Panc1 (cell line): ENCODE measurements at regions not wholly inside any gene's neighbourhood (a gene's known extent, or its start where the extent isn't known, plus 50 kb on each side); places are given as distances from the start of the nearest gene placed in this dataset.

Experiments
- ATAC-seq: fragments of 200-7000 bp; cut with Tn5 transposase; 2 replicates; pipeline ENCODE4 v1.9.1; 2020; ENCODE audit warnings: mild to moderate bottlenecking, moderate library complexity
- BruUV-seq: library from RNA; stranded (reverse); fragments of 400-500 nt; replicated peaks from 2 replicates; lab custom pipeline; 2021; lab: Mats Ljungman, UMichigan
- CTCF ChIA-PET: fragments of 300-600 bp; sonication (Branson Sonifier 250); formaldehyde crosslinking; loops from one replicate; lab custom pipeline; 2022; ENCODE audit warnings: antibody characterized with exemption; lab: Charles Lee
- POLR2A ChIA-PET: fragments of 300-600 bp; sonication (Branson Sonifier 250); formaldehyde crosslinking; loops from one replicate; lab custom pipeline; 2022; ENCODE audit warnings: antibody characterized with exemption; lab: Charles Lee
- DNase-seq: peaks from one replicate; pipeline ENCODE4 v3.0.0-alpha.2; 2010; ENCODE audit warnings: low read depth, low spot score
- H3K27ac ChIP-seq: 2 replicates; pipeline ENCODE4 v1.5.1; 2011; ENCODE audit warnings: mild to moderate bottlenecking, low read length, inconsistent platforms
- H3K27me3 ChIP-seq: fragments of 200-500 bp; sonication (Bioruptor generic); 2 replicates; pipeline ENCODE4 v1.6.0; 2014; ENCODE audit warnings: low read length, inconsistent platforms; ENCODE audit not compliant: control insufficient read depth, insufficient read depth
- H3K36me3 ChIP-seq: fragments of 200-500 bp; sonication (Bioruptor generic); 2 replicates; pipeline ENCODE4 v1.5.1; 2014; ENCODE audit warnings: inconsistent platforms, mild to moderate bottlenecking, low read length, moderate library complexity; ENCODE audit not compliant: control insufficient read depth, insufficient read depth
- H3K4me1 ChIP-seq: 2 replicates; pipeline ENCODE4 v1.5.1; 2011; ENCODE audit warnings: inconsistent platforms, mild to moderate bottlenecking, low read length, moderate library complexity; ENCODE audit not compliant: control insufficient read depth, insufficient read depth
- H3K4me3 ChIP-seq, 2 experiments: 2 replicates each; pipeline ENCODE4 v1.5.1; 2011 to 2012; ENCODE audit warnings: low read depth in 2 of 2, low read length in 2 of 2, mild to moderate bottlenecking in 2 of 2, inconsistent platforms in 1 of 2, moderate library complexity in 1 of 2
- H3K9me3 ChIP-seq: fragments of 200-500 bp; sonication (Bioruptor generic); 2 replicates; pipeline ENCODE4 v1.5.1; 2014; ENCODE audit warnings: low read depth, mild to moderate bottlenecking, inconsistent platforms, low read length, moderate library complexity; ENCODE audit not compliant: control insufficient read depth, insufficient read depth
- CTCF ChIP-seq: fragments of 450-650 bp; IDR thresholded peaks from 2 replicates; pipeline ENCODE4 v1.5.1; 2017; ENCODE audit warnings: mild to moderate bottlenecking
- POLR2AphosphoS5 ChIP-seq: IDR thresholded peaks from 2 replicates; pipeline ENCODE4 v1.6.1; 2012; ENCODE audit warnings: mild to moderate bottlenecking, low read depth, low read length, moderate library complexity
- REST ChIP-seq, 2 experiments: IDR thresholded peaks; 2 replicates each; pipeline ENCODE4 v1.6.1; 2011 to 2012; ENCODE audit warnings: low read depth in 2 of 2, control low read depth in 1 of 2, low read length in 1 of 2, mild to moderate bottlenecking in 1 of 2, moderate library complexity in 1 of 2; ENCODE audit not compliant: insufficient read depth in 1 of 2
- SIN3A ChIP-seq: IDR thresholded peaks from 2 replicates; pipeline ENCODE4 v1.6.1; 2012; ENCODE audit warnings: low read depth, mild to moderate bottlenecking, low read length, moderate library complexity, borderline replicate concordance; ENCODE audit not compliant: insufficient read depth
- TCF7L2 ChIP-seq: IDR thresholded peaks from 2 replicates; pipeline ENCODE4 v1.6.1; 2011; ENCODE audit warnings: mild to moderate bottlenecking, low read depth, low read length, inconsistent platforms
- in situ Hi-C: cut with HindIII; loops from 2 replicates; pipeline ENCODE4 v1.10.0; 2016; ENCODE audit warnings: low sequenced_read_pairs, low pct_unique_long_range_greater_than_20kb
- intact Hi-C: fragments of 100-400 bp; cut with micrococcal nuclease; formaldehyde crosslinking; loops from one replicate; pipeline ENCODE4 v1.10.0; 2022; ENCODE audit not compliant: unreplicated experiment

GRCh38 chr5:59956130-59956783, 62.7 kb upstream of the PDE4D start:
- no peak overlapping the region for H3K27ac ChIP-seq
- in situ Hi-C loops (no loop called here), intact Hi-C loops (no loop called here)
- ATAC-seq = no peak
- DNase-seq = no peak
- POLR2A ChIA-PET = interaction anchor here (0.6 kb wide), 1 partner anchor 1489 kb away, joined by 3 read pairs; no protein-coding TSS in a partner anchor
- H3K4me3 ChIP-seq = no peak overlapping the region
- no peaks in the 10 kb centered on the region for H3K4me1 ChIP-seq
- CTCF ChIA-PET = no interaction called here
- H3K9me3 ChIP-seq = no peaks in the 10 kb centered on the region
- no TSS peak for BruUV-seq
- H3K36me3 ChIP-seq = no peaks in the 10 kb centered on the region
- H3K27me3 ChIP-seq = no peaks in the 10 kb centered on the region
- TF ChIP-seq REST (IDR thresholded peaks at IDR 0.05; ENCODE audit: insufficient read depth in 1 of 2, low read depth in 2 of 2, low read length in 1 of 2) (no peak), CTCF (no peak), SIN3A (no peak), POLR2AphosphoS5 (no peak), TCF7L2 (no peak)

GRCh38 chr5:59955241-59955640, 61.7 kb upstream of the PDE4D start:
- no peak for DNase-seq
- ATAC-seq = no peak
- TF ChIP-seq CTCF (no peak), POLR2AphosphoS5 (no peak), REST (IDR thresholded peaks at IDR 0.05; ENCODE audit: insufficient read depth in 1 of 2, low read depth in 2 of 2, low read length in 1 of 2) (no peak), SIN3A (no peak), TCF7L2 (no peak)
- Histone ChIP-seq H3K4me1 (no peaks in the 10 kb centered on the region), H3K27ac (no peak overlapping the region), H3K36me3 (no peaks in the 10 kb centered on the region), H3K27me3 (no peaks in the 10 kb centered on the region), H3K9me3 (no peaks in the 10 kb centered on the region), H3K4me3 (no peak overlapping the region)
- CTCF ChIA-PET = no interaction called here
- in situ Hi-C loops = no loop called here
- no TSS peak for BruUV-seq
- POLR2A ChIA-PET = no interaction called here
- intact Hi-C loops = no loop called here
